SJCRH30 (cell line): ENCODE measurements at regions not wholly inside any gene's neighbourhood (a gene's known extent, or its start where the extent isn't known, plus 50 kb on each side); places are given as distances from the start of the nearest gene placed in this dataset.
"Not testable (repeated sequence)": the region's sequence is repeated elsewhere in the genome, so short reads cannot be mapped to it uniquely, and the experiment has no call there.

Experiments
- DNase-seq, 2 experiments: peaks; one replicate each; pipeline ENCODE4 v3.0.0-alpha.2; 2015 to 2020
- H3K27ac ChIP-seq: fragments of 250-450 bp; sonication (Bioruptor Pico); 2 replicates; pipeline ENCODE4 v1.5.1; 2020; ENCODE audit warnings: mild to moderate bottlenecking, moderate library complexity
- H3K27me3 ChIP-seq: fragments of 250-450 bp; sonication (Bioruptor Pico); 2 replicates; pipeline ENCODE4 v1.5.1; 2020; ENCODE audit warnings: mild to moderate bottlenecking, moderate library complexity
- H3K36me3 ChIP-seq: fragments of 250-450 bp; sonication (Bioruptor Pico); 2 replicates; pipeline ENCODE4 v1.5.1; 2020; ENCODE audit warnings: mild to moderate bottlenecking, moderate library complexity
- H3K4me1 ChIP-seq: fragments of 250-450 bp; sonication (Bioruptor Pico); 2 replicates; pipeline ENCODE4 v1.5.1; 2020; ENCODE audit warnings: mild to moderate bottlenecking, moderate library complexity
- H3K4me3 ChIP-seq: fragments of 250-450 bp; sonication (Bioruptor Pico); 2 replicates; pipeline ENCODE4 v1.5.1; 2020; ENCODE audit warnings: mild to moderate bottlenecking, moderate library complexity
- H3K9me3 ChIP-seq: fragments of 250-450 bp; sonication (Bioruptor Pico); replicated peaks from 2 replicates; pipeline ENCODE4 v1.5.1; 2020; ENCODE audit warnings: mild to moderate bottlenecking, moderate library complexity

- Histone ChIP-seq H3K9me3 (no peaks in the 10 kb centered on the region; the same call in 1 of the 2 replicates), H3K4me3 (no peak overlapping the region), H3K27me3 (no peaks in the 10 kb centered on the region), H3K4me1 (no peaks in the 10 kb centered on the region; the same call in 1 of the 2 replicates), H3K27ac (no peak overlapping the region), H3K36me3 (no peaks in the 10 kb centered on the region)
- DNase-seq = no peak
Observed at GRCh38 chr20:24838546-24839535, 110.2 kb upstream of the CST7 start.

DNA sequence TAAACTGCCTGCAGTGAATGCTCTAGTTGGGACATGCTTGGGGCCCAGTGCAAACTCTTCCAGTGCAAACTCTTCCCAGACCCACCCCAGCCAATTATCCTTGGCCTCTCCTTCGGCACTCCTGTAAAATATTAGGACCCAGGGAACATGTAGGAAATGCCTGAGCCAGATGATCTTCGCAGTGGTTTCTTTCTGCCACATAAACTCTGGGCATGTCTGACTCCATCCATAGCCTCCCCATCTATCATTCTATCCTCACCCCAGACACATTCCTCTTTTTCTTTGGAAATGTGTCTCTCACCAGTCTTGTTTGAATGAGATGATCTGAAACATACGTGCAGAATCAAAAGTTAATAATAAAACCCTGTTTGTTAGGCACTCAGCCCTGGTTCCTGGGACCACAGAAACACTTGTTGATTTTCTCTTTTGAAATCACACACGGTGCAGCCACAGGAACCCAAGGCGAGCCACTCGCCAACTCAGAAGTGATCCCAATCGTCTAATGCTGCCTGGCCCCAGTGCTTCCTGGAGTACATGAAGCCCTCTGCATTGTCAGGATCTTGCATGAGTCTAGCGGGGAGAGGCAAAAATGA, 108.9 kb upstream of the CST7 start:
- Histone ChIP-seq H3K4me3 (no peak overlapping the region), H3K27me3 (no peaks in the 10 kb centered on the region), H3K27ac (no peak overlapping the region), H3K36me3 (no peaks in the 10 kb centered on the region), H3K4me1 (no peaks in the 10 kb centered on the region; the same call in 1 of the 2 replicates), H3K9me3 (no peaks in the 10 kb centered on the region; the same call in 1 of the 2 replicates)
- no peak for DNase-seq

DNA sequence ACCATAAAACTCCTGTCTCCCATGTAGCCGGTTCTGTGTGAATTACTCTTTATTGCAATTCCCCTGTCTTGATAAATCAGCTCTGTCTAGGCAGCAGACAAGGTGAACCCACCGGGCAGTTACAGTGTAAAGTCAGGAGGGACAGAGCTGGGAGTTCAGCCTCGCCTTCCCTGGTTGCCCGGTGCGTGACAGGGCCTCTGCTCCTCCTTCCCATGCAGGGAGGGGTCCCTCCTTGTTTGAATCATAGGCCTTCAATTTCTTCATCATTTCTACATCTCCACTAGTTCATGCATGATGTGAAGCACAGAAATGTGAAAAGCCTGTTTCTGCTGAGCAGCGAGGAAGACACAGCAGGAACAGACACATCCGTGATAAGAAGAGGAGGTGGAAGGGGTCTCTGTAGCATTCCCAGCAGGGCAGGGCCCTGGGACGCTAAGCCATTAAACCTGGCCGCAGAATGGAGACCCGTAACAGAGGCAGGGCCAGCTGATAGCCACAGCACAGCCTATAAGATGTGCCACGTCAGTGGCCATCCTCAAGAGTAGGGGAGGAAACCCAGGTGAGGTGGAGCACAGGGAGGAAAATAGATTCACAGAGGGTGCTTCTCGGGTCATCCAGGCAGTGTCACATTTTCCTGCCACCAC, 106.7 kb upstream of the CST7 start:
- Histone ChIP-seq H3K27ac (no peak overlapping the region), H3K4me1 (no peaks in the 10 kb centered on the region; the same call in 1 of the 2 replicates), H3K4me3 (no peak overlapping the region), H3K36me3 (no peaks in the 10 kb centered on the region), H3K9me3 (peaks cover 2% of the 10 kb centered on the region; the same call in 1 of the 2 replicates), H3K27me3 (no peaks in the 10 kb centered on the region)
- DNase-seq = no peak

GRCh38 chr20:24842918-24843715, 106.0 kb upstream of the CST7 start:
- no peak overlapping the region for H3K4me3 ChIP-seq
- peaks cover 2% of the 10 kb centered on the region; the same call in 1 of the 2 replicates for H3K9me3 ChIP-seq
- H3K4me1 ChIP-seq = no peaks in the 10 kb centered on the region
- no peak overlapping the region for H3K27ac ChIP-seq
- no peaks in the 10 kb centered on the region for H3K27me3 ChIP-seq
- no peaks in the 10 kb centered on the region for H3K36me3 ChIP-seq
- DNase-seq = no peak

GRCh38 chr20:24850176-24850575, 98.9 kb upstream of the CST7 start:
- Histone ChIP-seq H3K9me3 (0 out of 2 replicates have a peak, but pooled peaks cover 2% of the 10 kb centered on the region), H3K27ac (no peak overlapping the region), H3K4me1 (no peaks in the 10 kb centered on the region), H3K27me3 (no peaks in the 10 kb centered on the region), H3K36me3 (no peaks in the 10 kb centered on the region), H3K4me3 (no peak overlapping the region)
- DNase-seq = no peak

DNA sequence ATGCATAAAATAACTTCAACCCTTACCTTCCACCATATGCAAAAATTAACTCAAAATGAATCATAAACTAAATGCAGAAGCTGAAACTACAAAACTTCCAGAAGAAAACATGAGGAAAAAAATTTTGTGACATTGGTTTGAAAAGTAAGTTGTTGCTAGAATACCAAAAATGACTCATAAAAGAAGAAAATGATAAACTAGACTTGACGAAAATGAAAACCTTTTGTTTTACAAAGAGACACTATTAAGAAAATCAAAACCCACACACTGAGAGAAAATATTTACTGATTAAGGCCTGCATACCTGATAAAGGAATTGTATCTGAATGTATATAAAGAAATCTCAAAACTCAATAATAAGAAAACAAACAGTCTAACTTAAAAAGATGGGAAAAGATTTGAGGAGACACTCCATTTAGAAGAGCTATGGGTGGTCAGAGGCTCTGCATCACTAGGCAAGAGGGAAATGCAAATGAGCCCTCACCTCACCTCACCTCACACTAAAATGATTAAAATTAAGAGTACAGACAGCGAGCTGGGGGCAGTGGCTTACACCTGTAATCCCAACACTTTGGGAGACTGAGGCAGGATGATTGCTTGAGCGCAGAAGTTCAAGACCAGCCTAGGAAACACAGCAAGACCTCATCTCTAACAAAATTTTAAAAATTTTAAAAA, 97.6 kb upstream of the CST7 start:
- Histone ChIP-seq H3K27ac (no peak overlapping the region), H3K36me3 (no peaks in the 10 kb centered on the region), H3K27me3 (no peaks in the 10 kb centered on the region), H3K4me3 (no peak overlapping the region), H3K4me1 (no peaks in the 10 kb centered on the region), H3K9me3 (0 out of 2 replicates have a peak, but pooled peaks cover 1% of the 10 kb centered on the region)
- no peak for DNase-seq

DNA sequence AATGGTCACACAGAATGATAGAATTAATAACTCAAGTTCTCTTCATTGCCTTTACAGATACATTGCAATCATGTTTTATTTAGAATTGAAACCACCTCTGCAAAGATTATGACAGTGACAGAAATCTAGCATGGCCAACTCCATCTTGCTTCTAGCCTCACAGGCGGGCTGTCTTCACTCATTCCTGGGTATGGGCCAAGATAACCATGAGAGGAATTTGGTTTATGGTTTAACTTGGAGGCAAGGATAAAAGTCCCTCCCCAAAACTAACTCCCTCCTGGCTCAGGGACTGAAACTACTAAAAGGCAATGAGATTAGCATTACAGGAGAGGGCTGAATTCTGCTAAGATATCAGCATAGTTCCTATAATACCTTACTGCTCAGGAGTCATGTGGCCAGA, 95.2 kb upstream of the CST7 start:
- no peak overlapping the region for H3K27ac ChIP-seq

GRCh38 chr20:24855848-24856247, 93.2 kb upstream of the CST7 start:
- Histone ChIP-seq H3K27ac (no peak overlapping the region), H3K9me3 (0 out of 2 replicates have a peak, but pooled peaks cover 3% of the 10 kb centered on the region), H3K4me3 (no peak overlapping the region), H3K4me1 (no peaks in the 10 kb centered on the region), H3K36me3 (no peaks in the 10 kb centered on the region), H3K27me3 (no peaks in the 10 kb centered on the region)
- DNase-seq = no peak

More for the DNA sequence above, 95.2 kb upstream of the CST7 start:
- DNase-seq = no peak
- no peaks in the 10 kb centered on the region for H3K4me1 ChIP-seq
- H3K27me3 ChIP-seq = no peaks in the 10 kb centered on the region
- H3K9me3 ChIP-seq = 0 out of 2 replicates have a peak, but pooled peaks cover 3% of the 10 kb centered on the region
- H3K4me3 ChIP-seq = no peak overlapping the region
- no peaks in the 10 kb centered on the region for H3K36me3 ChIP-seq

GRCh38 chr20:24858500-24858899, 90.6 kb upstream of the CST7 start:
- H3K9me3 ChIP-seq, H3K4me1 ChIP-seq, H3K4me3 ChIP-seq, DNase-seq, H3K27me3 ChIP-seq, H3K27ac ChIP-seq, H3K36me3 ChIP-seq: not testable (repeated sequence)

DNA sequence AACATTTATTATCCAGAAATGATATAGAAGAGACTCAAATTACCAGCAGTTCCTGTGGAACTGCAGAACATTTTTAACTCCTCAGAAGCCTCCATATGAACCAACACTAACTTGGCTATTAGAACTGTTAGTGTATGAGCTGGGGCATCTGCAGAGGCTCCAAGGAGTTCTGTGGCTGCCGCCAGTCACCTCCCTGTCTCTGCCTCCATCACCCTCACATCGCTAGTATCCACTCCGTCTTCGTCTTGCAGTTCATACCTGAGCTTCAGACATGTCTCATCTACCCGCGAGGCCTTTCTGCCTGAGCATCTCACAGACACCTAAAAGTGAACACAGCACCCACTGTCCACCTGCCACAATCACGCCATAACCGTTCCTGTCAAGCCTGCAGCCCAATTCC, 89.5 kb upstream of the CST7 start:
- Histone ChIP-seq H3K4me3 (no peak overlapping the region), H3K27me3 (no peaks in the 10 kb centered on the region), H3K36me3 (no peaks in the 10 kb centered on the region), H3K27ac (no peak overlapping the region), H3K9me3 (0 out of 2 replicates have a peak, but pooled peaks cover 7% of the 10 kb centered on the region), H3K4me1 (no peaks in the 10 kb centered on the region)
- DNase-seq = no peak

- no peaks in the 10 kb centered on the region for H3K36me3 ChIP-seq
- no peaks in the 10 kb centered on the region for H3K27me3 ChIP-seq
- H3K9me3 ChIP-seq = peaks cover 4% of the 10 kb centered on the region; the same call in 1 of the 2 replicates
- no peaks in the 10 kb centered on the region for H3K4me1 ChIP-seq
- no peak overlapping the region for H3K27ac ChIP-seq
- H3K4me3 ChIP-seq = no peak overlapping the region
- DNase-seq = no peak
Observed at GRCh38 chr20:24862186-24862585, 86.9 kb upstream of the CST7 start.

DNA sequence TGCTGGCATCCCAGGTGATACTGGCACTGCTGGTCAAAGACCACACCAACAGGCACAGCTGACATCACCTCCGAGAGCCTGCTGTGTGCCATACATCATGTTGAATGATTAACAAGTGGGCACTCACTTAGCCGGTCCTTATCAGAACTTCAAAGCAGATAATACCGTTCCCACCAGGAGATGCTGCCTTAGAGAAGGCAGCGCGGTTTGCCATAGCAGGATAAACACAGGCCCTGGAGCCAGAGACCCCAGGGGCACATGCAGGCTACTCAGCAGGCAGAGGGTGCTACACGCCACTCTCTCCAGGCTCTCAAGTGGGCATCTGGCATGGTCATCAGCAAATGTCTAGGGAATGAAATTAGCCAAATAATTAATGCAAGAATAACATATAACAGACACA, 86.5 kb upstream of the CST7 start:
- no peak for DNase-seq
- Histone ChIP-seq H3K4me1 (no peaks in the 10 kb centered on the region), H3K27me3 (no peaks in the 10 kb centered on the region), H3K27ac (no peak overlapping the region), H3K36me3 (no peaks in the 10 kb centered on the region), H3K9me3 (peaks cover 4% of the 10 kb centered on the region; the same call in 1 of the 2 replicates), H3K4me3 (no peak overlapping the region)

GRCh38 chr20:24863356-24863755, 85.7 kb upstream of the CST7 start:
- Histone ChIP-seq H3K4me3 (no peak overlapping the region), H3K9me3 (peaks cover 4% of the 10 kb centered on the region; the same call in 1 of the 2 replicates), H3K27me3 (no peaks in the 10 kb centered on the region), H3K36me3 (no peaks in the 10 kb centered on the region), H3K4me1 (no peaks in the 10 kb centered on the region), H3K27ac (no peak overlapping the region)
- no peak for DNase-seq

DNA sequence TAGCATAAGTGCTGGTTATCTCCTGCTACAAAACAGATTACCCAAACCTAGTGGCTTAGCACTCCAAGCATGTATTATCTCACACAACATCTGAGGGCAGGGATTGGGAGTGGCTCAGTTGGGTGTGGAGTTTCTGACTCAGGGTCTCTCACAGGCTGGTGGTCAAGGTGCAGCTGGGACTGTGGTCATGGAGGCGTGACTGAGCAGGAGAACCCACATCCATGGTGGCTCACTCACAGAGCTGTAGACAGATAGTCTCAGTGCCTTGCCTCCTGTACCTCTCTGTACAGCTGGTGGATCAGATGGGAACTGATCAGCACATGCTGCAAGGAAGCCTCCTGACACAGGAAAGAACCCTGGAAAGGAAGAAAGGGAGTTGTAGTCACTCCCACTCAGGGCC, 83.1 kb upstream of the CST7 start:
- H3K36me3 ChIP-seq = no peaks in the 10 kb centered on the region
- no peak overlapping the region for H3K4me3 ChIP-seq
- no peak overlapping the region for H3K27ac ChIP-seq
- no peaks in the 10 kb centered on the region for H3K27me3 ChIP-seq
- DNase-seq = no peak
- H3K9me3 ChIP-seq = peaks cover 4% of the 10 kb centered on the region; the same call in 1 of the 2 replicates
- peaks cover 7% of the 10 kb centered on the region for H3K4me1 ChIP-seq
